UCSD-AML1 (cell line): ENCODE measurements at regions not wholly inside any gene's neighbourhood (a gene's known extent, or its start where the extent isn't known, plus 50 kb on each side); places are given as distances from the start of the nearest gene placed in this dataset.

Experiments used
- DNase-seq: peaks from one replicate; lab custom pipeline; 2025; ENCODE audit not compliant: unreplicated experiment; lab: John Stamatoyannopoulos, UW

GRCh38 chr17:14838567-14838966 is 426.6 kb downstream of the PMP22 start:
- no peak for DNase-seq

GRCh38 chr17:14833201-14833785 is 431.8 kb downstream of the PMP22 start:
- DNase-seq, result no peak

GRCh38 chr17:14831491-14831890 is 433.6 kb downstream of the PMP22 start:
- DNase-seq, result no peak

DNA sequence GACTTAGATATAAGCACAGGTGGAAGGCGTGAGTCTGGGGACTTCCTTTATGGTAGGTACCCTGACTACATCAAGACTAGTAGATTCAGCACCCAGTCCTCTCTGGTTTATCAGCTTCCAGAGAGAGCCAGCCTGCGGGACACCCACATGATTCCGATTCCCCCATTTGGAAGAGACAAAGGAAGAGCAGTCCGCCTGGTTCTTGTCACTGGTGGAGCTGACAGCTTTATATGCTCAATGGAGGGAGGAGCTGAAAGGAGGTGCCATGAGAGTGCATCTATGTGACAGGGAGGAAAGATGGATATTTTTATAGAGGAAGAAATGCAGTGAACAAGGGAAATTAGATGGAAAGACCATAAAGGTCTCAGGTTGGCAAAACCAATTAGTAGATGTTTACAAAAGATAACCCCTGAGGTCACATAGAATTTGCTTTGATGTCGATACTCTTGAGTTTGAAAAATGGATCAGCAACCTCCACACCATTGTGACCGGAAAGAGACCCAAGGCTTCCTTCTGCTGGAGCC is 437.7 kb downstream of the PMP22 start:
- no peak for DNase-seq

DNA sequence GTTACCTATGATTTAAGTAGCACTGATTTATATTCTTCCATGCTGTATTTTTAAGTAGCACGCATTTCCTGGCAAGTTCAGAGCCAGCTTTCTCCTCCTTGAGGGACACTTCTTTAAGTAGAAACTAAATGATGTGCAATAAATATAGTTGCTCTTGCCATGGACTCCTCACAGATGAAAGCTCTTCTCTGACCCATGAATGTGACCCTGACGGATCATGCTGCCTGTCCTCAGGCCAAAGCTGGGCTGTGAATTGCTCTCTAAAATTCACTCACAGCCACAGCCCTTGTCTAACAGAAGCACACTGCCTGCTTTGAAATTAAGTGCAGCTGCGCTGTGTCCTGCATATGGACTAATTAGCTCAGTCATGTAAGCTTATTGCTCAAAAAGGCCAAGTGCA is 438.8 kb downstream of the PMP22 start:
- DNase-seq, result no peak

GRCh38 chr17:14818469-14818868 is 446.7 kb downstream of the PMP22 start:
- DNase-seq, result no peak

GRCh38 chr17:14815079-14815478 is 450.0 kb downstream of the PMP22 start:
- no peak for DNase-seq

GRCh38 chr17:14813649-14814370 is 451.3 kb downstream of the PMP22 start:
- DNase-seq, result peak; percentile 24

DNA sequence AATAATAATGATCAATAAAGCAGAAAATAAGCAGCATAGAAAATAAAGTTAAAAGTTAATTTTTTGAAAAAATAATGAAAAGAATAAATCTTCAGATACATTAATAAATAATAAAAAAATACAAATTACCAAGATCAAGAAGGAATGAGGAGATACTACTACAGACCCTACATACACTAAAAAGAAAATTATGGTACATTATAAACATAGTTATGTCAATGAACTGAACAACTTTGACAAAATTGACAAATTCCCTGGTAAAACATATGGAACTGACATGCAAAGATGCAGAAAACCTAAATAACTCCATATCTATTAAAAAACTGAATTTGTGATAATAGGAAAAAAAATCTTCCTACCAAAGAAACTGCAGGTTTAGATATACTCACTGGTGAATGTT is 456.7 kb downstream of the PMP22 start:
- no peak for DNase-seq

DNA sequence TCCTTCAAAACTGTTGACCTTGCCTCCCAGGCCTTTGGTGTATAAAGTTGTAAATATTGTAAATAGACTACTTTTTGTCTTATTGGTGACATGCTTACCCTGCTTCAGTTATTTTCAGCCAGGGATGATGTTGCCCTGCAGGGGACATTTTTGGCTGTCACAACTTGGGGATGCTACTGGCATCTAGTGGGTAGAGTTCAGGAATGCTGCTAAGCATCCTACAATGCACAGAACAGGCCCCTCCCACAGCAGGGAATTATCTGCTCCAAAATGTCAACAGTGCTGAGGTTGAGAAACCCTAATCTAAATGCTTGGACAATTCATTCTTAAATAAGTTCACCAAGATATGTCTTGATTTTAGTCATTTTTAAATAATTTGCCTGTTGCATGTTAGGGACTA is 459.8 kb downstream of the PMP22 start:
- DNase-seq, result no peak

- no peak for DNase-seq
These were observed 461.3 kb downstream of the PMP22 start for GRCh38 chr17:14803826-14804225.

DNA sequence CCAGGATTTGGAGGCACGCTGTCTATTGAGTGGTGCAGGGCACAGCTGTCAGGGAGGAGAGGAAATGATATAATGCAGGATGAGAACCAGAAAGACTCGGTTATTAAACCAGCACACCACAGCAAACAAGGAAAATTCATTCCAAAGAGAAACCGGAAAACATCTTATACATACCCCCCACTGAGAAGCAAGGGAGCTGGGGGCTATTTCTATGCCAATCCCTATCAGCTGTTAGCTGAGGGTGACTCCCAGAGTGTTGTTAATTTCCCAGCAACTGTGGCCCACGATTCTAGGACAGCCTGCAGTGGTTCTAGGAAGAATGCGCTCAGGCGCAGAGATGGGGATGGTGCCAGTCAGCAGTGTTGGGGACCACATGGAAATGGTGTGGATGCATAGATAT is 467.3 kb downstream of the PMP22 start:
- DNase-seq, result no peak

GRCh38 chr17:14797021-14797420 is 468.1 kb downstream of the PMP22 start:
- no peak for DNase-seq

DNA sequence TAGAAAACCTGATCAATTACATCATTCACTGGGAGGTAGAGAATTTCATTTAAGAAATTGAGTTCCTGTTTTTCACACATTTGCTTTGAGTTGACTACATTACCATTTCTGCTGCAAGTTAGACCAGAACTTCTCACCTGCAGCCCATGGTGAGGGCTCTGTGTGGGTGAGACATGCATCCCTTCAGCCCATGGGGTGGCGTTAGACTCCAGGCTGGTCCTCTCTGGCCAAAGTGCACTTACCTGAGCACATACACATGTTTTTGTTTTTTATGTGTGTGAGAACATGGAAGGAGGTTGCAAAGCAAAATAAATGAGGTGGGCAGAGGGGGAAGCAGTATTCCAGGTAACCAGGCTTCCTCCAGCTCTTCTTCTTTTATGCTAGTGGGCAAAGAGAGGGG is 470.2 kb downstream of the PMP22 start:
- DNase-seq, result no peak

GRCh38 chr17:14793237-14793636 is 471.9 kb downstream of the PMP22 start:
- no peak for DNase-seq

DNA sequence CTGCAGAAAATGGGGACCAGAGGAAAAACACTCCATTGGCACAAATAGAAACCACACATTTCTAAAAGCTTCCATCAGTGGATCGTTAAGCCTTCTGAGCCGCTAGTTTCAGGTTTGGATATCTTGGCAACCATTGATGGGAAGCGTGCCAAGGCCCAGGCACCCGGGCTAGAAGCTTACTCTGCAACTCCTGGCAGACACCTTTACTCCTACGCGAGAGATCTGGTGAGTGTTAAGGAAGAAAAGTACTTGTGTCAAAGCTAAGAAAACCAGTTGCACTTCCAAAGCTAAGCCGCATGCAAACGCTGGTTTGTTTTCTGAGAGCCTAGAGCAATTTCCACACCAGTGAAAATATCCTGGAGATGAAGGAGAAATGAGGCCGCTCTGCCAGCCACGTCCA is 472.4 kb downstream of the PMP22 start:
- no peak for DNase-seq

DNA sequence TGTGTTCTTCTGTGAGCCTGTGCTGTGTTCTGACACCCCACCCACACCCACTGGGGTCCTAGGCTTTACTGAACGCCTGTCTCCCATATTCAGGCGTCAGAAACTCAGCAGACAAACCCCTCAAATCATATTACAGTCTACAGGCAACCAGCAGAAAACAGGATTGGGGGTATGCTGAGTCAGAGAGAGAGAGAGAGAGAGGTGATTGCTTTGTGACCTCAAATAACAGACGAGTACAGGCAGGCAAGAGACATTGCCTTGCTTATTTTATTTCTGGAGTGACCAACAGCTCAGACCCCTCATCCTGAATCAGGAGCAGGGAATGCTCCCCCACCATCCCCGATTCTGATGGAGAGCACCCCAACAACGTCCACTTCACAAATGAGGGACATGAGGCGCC is 473.9 kb downstream of the PMP22 start:
- no peak for DNase-seq

DNA sequence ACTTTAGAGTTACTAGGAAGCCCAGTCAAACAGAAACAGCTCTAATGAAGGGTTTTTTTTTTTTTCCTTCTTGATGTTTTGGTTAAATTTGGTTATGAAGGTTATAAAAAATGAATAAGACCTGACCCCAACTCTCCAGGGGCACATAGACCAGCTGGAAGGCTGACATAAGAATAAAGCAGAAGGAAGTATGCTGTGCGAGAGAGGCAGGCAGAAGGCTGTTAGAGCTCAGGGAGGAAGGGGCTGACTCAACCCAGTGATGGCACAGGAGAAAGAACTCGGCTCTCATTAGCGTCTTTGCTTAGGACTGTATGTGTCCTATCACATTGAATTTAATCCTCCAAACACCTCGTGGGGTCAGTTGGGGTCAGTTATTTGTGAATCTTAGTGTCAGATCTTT is 474.6 kb downstream of the PMP22 start:
- DNase-seq, result no peak

DNA sequence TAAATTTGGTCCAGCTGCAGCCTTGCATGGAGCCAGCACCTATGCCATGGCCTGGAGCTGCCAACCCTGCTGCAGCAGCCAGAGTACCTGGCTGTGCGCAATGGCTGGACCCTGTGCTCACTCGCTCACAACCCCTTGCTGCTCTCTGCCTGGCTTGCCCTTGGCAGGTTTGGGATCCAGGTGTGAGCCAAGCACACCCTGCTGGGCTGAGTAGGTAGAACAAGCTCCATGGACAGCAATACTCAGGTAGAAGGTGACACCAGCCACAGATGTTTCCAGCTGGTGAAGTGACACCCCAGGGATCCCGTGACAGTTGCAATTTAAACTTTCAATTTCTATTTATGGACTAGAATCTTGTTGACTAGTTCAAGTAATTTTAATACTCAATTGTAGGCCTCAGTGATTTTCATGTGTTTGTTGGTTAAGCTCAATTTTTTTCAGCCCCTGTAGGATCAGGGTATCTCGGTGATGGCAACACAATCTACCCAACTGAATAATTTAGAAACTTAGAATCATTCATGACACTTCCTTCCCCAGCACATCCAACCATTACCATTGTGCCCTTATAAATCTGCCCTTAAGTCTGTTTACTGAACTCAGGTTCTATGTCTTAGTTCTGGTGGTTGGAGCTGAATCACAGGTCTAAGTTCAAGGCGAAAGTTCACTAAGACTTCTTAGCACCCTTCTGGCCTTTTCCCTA is 480.0 kb downstream of the PMP22 start:
- DNase-seq, result no peak

DNA sequence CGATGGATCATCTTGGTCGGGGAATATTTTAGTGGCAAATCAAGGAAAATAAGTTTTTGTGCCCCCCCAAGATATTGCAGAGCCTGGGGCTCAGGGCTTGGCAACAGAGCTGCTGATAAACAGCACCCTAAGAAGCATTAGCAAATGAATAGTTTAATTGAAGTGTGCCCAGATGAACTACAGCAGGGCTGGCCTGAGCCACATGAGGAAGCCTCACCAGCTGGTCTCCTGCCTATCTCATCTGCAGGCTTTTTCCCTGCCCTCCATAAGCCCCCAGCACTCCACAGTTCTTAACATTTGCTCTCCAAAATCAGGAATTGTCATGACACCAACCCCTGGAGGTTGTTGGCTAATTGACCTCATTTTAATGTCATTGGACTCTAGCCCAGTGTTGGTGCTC is 480.2 kb downstream of the HS3ST3B1 start:
- no peak for DNase-seq

- no peak for DNase-seq
These were observed 479.3 kb downstream of the HS3ST3B1 start for GRCh38 chr17:14780097-14780651.

GRCh38 chr17:14779241-14779640 is 478.4 kb downstream of the HS3ST3B1 start:
- no peak for DNase-seq
